Rectal smooth muscle tissue (tissue), 1 donor: ENCODE measurements at regions not wholly inside any gene's neighbourhood (a gene's known extent, or its start where the extent isn't known, plus 50 kb on each side); places are given as distances from the start of the nearest gene placed in this dataset.
"Not testable (repeated sequence)": the region's sequence is repeated elsewhere in the genome, so short reads cannot be mapped to it uniquely, and the experiment has no call there.

Source experiments
- H3K27ac ChIP-seq: one replicate; pipeline ENCODE4 v1.7.0; 2013; ENCODE audit warnings: low read depth, low read length, inconsistent platforms
- H3K27me3 ChIP-seq: one replicate; pipeline ENCODE4 v1.7.0; 2013; ENCODE audit warnings: low read length; ENCODE audit not compliant: control insufficient read depth, insufficient read depth
- H3K36me3 ChIP-seq: one replicate; pipeline ENCODE4 v1.7.0; 2013; ENCODE audit warnings: low read length; ENCODE audit not compliant: control insufficient read depth, insufficient read depth
- H3K4me1 ChIP-seq: one replicate; pipeline ENCODE4 v1.7.0; 2013; ENCODE audit warnings: low read length; ENCODE audit not compliant: control insufficient read depth, insufficient read depth
- H3K4me3 ChIP-seq: one replicate; pipeline ENCODE4 v1.7.0; 2013; ENCODE audit warnings: low read length
- H3K9ac ChIP-seq: one replicate; pipeline ENCODE4 v1.7.0; 2013; ENCODE audit warnings: low read length

- H3K36me3 ChIP-seq: no peaks in the 10 kb centered on the region
- no peak overlapping the region for H3K9ac ChIP-seq
- H3K4me3 ChIP-seq: no peak overlapping the region
- H3K27me3 ChIP-seq: no peaks in the 10 kb centered on the region
- no peak overlapping the region for H3K27ac ChIP-seq
- no peaks in the 10 kb centered on the region for H3K4me1 ChIP-seq
Measured at GRCh38 chr3:164352991-164353390, 725.3 kb downstream of the SI start.

GRCh38 chr3:164351131-164351530 is 727.2 kb downstream of the SI start:
- no peak overlapping the region for H3K9ac ChIP-seq
- no peaks in the 10 kb centered on the region for H3K4me1 ChIP-seq
- no peak overlapping the region for H3K4me3 ChIP-seq
- no peaks in the 10 kb centered on the region for H3K27me3 ChIP-seq
- no peak overlapping the region for H3K27ac ChIP-seq
- no peaks in the 10 kb centered on the region for H3K36me3 ChIP-seq

GRCh38 chr3:164342206-164342605 is 736.1 kb downstream of the SI start:
- H3K9ac ChIP-seq, H3K27me3 ChIP-seq, H3K36me3 ChIP-seq, H3K4me1 ChIP-seq, H3K4me3 ChIP-seq, H3K27ac ChIP-seq: not testable (repeated sequence)

GRCh38 chr3:164341086-164341485 is 737.2 kb downstream of the SI start:
- no peaks in the 10 kb centered on the region for H3K27me3 ChIP-seq
- H3K4me1 ChIP-seq: no peaks in the 10 kb centered on the region
- H3K27ac ChIP-seq: no peak overlapping the region
- no peak overlapping the region for H3K9ac ChIP-seq
- H3K36me3 ChIP-seq: no peaks in the 10 kb centered on the region
- H3K4me3 ChIP-seq: no peak overlapping the region

- no peak overlapping the region for H3K27ac ChIP-seq
- H3K9ac ChIP-seq: no peak overlapping the region
- H3K36me3 ChIP-seq: no peaks in the 10 kb centered on the region
- H3K27me3 ChIP-seq: no peaks in the 10 kb centered on the region
- no peaks in the 10 kb centered on the region for H3K4me1 ChIP-seq
- H3K4me3 ChIP-seq: no peak overlapping the region
Measured at GRCh38 chr3:164340273-164340672, 738.0 kb downstream of the SI start.

GRCh38 chr3:164332831-164333802 is 745.2 kb downstream of the SI start:
- H3K27me3 ChIP-seq: no peaks in the 10 kb centered on the region
- H3K4me3 ChIP-seq: no peak overlapping the region
- H3K36me3 ChIP-seq: no peaks in the 10 kb centered on the region
- H3K27ac ChIP-seq: no peak overlapping the region
- no peak overlapping the region for H3K9ac ChIP-seq
- peaks cover 4% of the 10 kb centered on the region for H3K4me1 ChIP-seq

GRCh38 chr3:164326714-164327113 is 751.6 kb downstream of the SI start:
- no peak overlapping the region for H3K4me3 ChIP-seq
- no peak overlapping the region for H3K27ac ChIP-seq
- no peaks in the 10 kb centered on the region for H3K27me3 ChIP-seq
- no peaks in the 10 kb centered on the region for H3K36me3 ChIP-seq
- H3K9ac ChIP-seq: no peak overlapping the region
- no peaks in the 10 kb centered on the region for H3K4me1 ChIP-seq

GRCh38 chr3:164320962-164321361 is 757.3 kb downstream of the SI start:
- H3K4me1 ChIP-seq: no peaks in the 10 kb centered on the region
- H3K4me3 ChIP-seq: no peak overlapping the region
- H3K9ac ChIP-seq: no peak overlapping the region
- H3K36me3 ChIP-seq: no peaks in the 10 kb centered on the region
- no peak overlapping the region for H3K27ac ChIP-seq
- H3K27me3 ChIP-seq: no peaks in the 10 kb centered on the region

GRCh38 chr3:164306042-164306441 is 772.3 kb downstream of the SI start:
- H3K27ac ChIP-seq: no peak overlapping the region
- H3K4me1 ChIP-seq: no peaks in the 10 kb centered on the region
- no peak overlapping the region for H3K9ac ChIP-seq
- no peaks in the 10 kb centered on the region for H3K36me3 ChIP-seq
- no peak overlapping the region for H3K4me3 ChIP-seq
- no peaks in the 10 kb centered on the region for H3K27me3 ChIP-seq

- no peaks in the 10 kb centered on the region for H3K4me1 ChIP-seq
- H3K27ac ChIP-seq: no peak overlapping the region
- no peaks in the 10 kb centered on the region for H3K36me3 ChIP-seq
- H3K27me3 ChIP-seq: no peaks in the 10 kb centered on the region
- H3K4me3 ChIP-seq: no peak overlapping the region
- no peak overlapping the region for H3K9ac ChIP-seq
Measured at GRCh38 chr3:164303894-164304293, 774.4 kb downstream of the SI start.

GRCh38 chr3:164302622-164303021 is 775.7 kb downstream of the SI start:
- Histone ChIP-seq H3K9ac (no peak overlapping the region), H3K4me1 (no peaks in the 10 kb centered on the region), H3K4me3 (no peak overlapping the region), H3K36me3 (no peaks in the 10 kb centered on the region), H3K27me3 (no peaks in the 10 kb centered on the region), H3K27ac (no peak overlapping the region)

GRCh38 chr3:164291486-164291885 is 786.8 kb downstream of the SI start:
- H3K9ac ChIP-seq, H3K27ac ChIP-seq, H3K4me1 ChIP-seq, H3K27me3 ChIP-seq, H3K36me3 ChIP-seq, H3K4me3 ChIP-seq: not testable (repeated sequence)

GRCh38 chr3:164278550-164278949 is 799.7 kb downstream of the SI start:
- Histone ChIP-seq H3K27me3 (no peaks in the 10 kb centered on the region), H3K4me3 (no peak overlapping the region), H3K27ac (no peak overlapping the region), H3K9ac (no peak overlapping the region), H3K36me3 (no peaks in the 10 kb centered on the region), H3K4me1 (no peaks in the 10 kb centered on the region)
